ENCODE measurements at regions not wholly inside any gene's neighbourhood (a gene's known extent, or its start where the extent isn't known, plus 50 kb on each side); places are given as distances from the start of the nearest gene placed in this dataset.

GRCh38 chr1:193794239-193794638, 607.8 kb upstream of the B3GALT2 start:
- TF ChIP-seq, protein P1, sequence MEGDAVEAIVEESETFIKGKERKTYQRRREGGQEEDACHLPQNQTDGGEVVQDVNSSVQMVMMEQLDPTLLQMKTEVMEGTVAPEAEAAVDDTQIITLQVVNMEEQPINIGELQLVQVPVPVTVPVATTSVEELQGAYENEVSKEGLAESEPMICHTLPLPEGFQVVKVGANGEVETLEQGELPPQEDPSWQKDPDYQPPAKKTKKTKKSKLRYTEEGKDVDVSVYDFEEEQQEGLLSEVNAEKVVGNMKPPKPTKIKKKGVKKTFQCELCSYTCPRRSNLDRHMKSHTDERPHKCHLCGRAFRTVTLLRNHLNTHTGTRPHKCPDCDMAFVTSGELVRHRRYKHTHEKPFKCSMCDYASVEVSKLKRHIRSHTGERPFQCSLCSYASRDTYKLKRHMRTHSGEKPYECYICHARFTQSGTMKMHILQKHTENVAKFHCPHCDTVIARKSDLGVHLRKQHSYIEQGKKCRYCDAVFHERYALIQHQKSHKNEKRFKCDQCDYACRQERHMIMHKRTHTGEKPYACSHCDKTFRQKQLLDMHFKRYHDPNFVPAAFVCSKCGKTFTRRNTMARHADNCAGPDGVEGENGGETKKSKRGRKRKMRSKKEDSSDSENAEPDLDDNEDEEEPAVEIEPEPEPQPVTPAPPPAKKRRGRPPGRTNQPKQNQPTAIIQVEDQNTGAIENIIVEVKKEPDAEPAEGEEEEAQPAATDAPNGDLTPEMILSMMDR (IDR thresholded peaks at IDR 0.05) = no peak
- no peak for TF ChIP-seq POLR2A (IDR thresholded peaks at IDR 0.05)
- TF ChIP-seq EP300 (IDR thresholded peaks at IDR 0.05) = no peak
